ENCODE measurements at regions not wholly inside any gene's neighbourhood (a gene's known extent, or its start where the extent isn't known, plus 50 kb on each side); places are given as distances from the start of the nearest gene placed in this dataset.

DNA sequence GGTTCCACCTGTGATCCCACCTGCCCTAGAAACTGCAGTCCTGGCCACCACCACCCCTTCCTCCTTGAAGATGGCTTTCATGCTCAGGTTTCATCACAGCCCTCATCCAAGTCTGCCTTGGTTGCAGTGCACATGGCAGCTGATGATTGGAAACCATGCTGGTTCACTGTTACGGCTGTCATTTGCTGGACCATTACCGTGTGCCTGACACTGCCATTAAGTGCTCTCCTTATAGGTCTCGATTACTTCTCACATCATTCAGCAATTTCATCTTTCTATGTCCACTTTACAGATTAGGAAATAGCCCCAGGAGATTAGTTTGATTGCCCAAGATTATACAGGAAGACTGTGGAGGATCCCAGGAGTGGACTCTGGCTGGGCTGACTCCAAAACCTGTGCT lies 123.9 kb downstream of the ICE1 start:
- TF ChIP-seq, protein P1, sequence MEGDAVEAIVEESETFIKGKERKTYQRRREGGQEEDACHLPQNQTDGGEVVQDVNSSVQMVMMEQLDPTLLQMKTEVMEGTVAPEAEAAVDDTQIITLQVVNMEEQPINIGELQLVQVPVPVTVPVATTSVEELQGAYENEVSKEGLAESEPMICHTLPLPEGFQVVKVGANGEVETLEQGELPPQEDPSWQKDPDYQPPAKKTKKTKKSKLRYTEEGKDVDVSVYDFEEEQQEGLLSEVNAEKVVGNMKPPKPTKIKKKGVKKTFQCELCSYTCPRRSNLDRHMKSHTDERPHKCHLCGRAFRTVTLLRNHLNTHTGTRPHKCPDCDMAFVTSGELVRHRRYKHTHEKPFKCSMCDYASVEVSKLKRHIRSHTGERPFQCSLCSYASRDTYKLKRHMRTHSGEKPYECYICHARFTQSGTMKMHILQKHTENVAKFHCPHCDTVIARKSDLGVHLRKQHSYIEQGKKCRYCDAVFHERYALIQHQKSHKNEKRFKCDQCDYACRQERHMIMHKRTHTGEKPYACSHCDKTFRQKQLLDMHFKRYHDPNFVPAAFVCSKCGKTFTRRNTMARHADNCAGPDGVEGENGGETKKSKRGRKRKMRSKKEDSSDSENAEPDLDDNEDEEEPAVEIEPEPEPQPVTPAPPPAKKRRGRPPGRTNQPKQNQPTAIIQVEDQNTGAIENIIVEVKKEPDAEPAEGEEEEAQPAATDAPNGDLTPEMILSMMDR (IDR thresholded peaks at IDR 0.05), result no peak
- TF ChIP-seq POLR2A (IDR thresholded peaks at IDR 0.05), result no peak
